ENCODE measurements at regions not wholly inside any gene's neighbourhood (a gene's known extent, or its start where the extent isn't known, plus 50 kb on each side); places are given as distances from the start of the nearest gene placed in this dataset.
A peak's percentile ranks its signal among the peaks of the same experiment; 100 is the strongest.

GRCh38 chr18:54089749-54090459 is 134.6 kb downstream of the MBD2 start:
- intact Hi-C loops (cut with micrococcal nuclease; ENCODE audit: unreplicated experiment): no loop called here
- H3K79me2 ChIP-seq (ENCODE audit: insufficient read depth, low read length): no peaks in the 10 kb centered on the region

GRCh38 chr18:54086863-54087262 is 137.6 kb downstream of the MBD2 start:
- no TSS peak for BruUV-seq (replicated peaks)
- Histone ChIP-seq H3K36me3 (replicated peaks in 1 of 2; ENCODE audit: control insufficient read depth in 1 of 2, insufficient read depth in 2 of 2, low read length in 2 of 2) (no peaks in the 10 kb centered on the region), H3K79me2 (ENCODE audit: insufficient read depth, low read length) (no peaks in the 10 kb centered on the region), H3K9ac (ENCODE audit: insufficient read depth, low read depth, low read length) (no peak overlapping the region), H3K9me3 (ENCODE audit: low read length) (peaks cover 12% of the 10 kb centered on the region; the same call in 1 of the 2 replicates), H3K4me2 (ENCODE audit: low read depth, low read length) (no peak overlapping the region), H3K4me1 (ENCODE audit: insufficient read depth, low read length) (no peaks in the 10 kb centered on the region), H4K20me1 (ENCODE audit: insufficient read depth, low read length) (no peaks in the 10 kb centered on the region), H3K27ac (ENCODE audit: extremely low read length, insufficient read depth, low read length) (no peak overlapping the region), H3K4me3 (replicated peaks in 1 of 3; ENCODE audit: insufficient read depth in 1 of 3, low read depth in 2 of 3, low read length in 3 of 3) (no peak overlapping the region), H3K27me3 (ENCODE audit: control insufficient read depth in 1 of 2, insufficient read depth in 2 of 2, low read length in 2 of 2) (no peaks in the 10 kb centered on the region), H2AFZ (ENCODE audit: low read length) (no peak overlapping the region)
- in situ Hi-C loops (cut with HindIII; ENCODE audit: extremely low pct_ligation_motif_present, low pct_unique_long_range_greater_than_20kb) (no loop called here), intact Hi-C loops (cut with micrococcal nuclease; ENCODE audit: unreplicated experiment) (no loop called here)
- 8% methylated on average over 3 of the region's 3 CpGs for WGBS (ENCODE audit: low lambda C conversion rate)
- CTCF ChIA-PET (ENCODE audit: low intra/inter-chr PET ratio, low total read pairs): no interaction called here
- no peak for ATAC-seq
- no peak for TF ChIP-seq ZSCAN12 (CRISPR knock-in tag; IDR thresholded peaks at IDR 0.05)
- TF ChIP-seq MAFK (conservative IDR thresholded peaks at IDR 0.05 in 1 of 2, IDR thresholded peaks at IDR 0.05 in 1 of 2; ENCODE audit: low read length in 2 of 2): peak in 1 of 2 experiments; percentile 1; a peak in 1 of 4 replicates
- no peak for TF ChIP-seq SRSF9 (IDR thresholded peaks at IDR 0.05; ENCODE audit: borderline replicate concordance, insufficient read depth, low read depth, low read length, poor library complexity, severe bottlenecking)
- TF ChIP-seq HIC2 (CRISPR knock-in tag; IDR thresholded peaks at IDR 0.05; ENCODE audit: low read depth): no peak
- TF ChIP-seq ZKSCAN8 (CRISPR knock-in tag; IDR thresholded peaks at IDR 0.05; ENCODE audit: borderline replicate concordance): no peak
- TF ChIP-seq ZNF329 (CRISPR knock-in tag; IDR thresholded peaks at IDR 0.05; ENCODE audit: low read depth): no peak
- DNase-seq (ENCODE audit: low spot score): no peak
- FAIRE-seq: no peak
- POLR2A ChIA-PET: no interaction called here

More at GRCh38 chr18:54089749-54090459, 134.6 kb downstream of the MBD2 start:
- POLR2A ChIA-PET: no interaction called here
- WGBS (ENCODE audit: low lambda C conversion rate): 5% methylated on average over 1 of the region's 2 CpGs
- no peak for ATAC-seq
- Histone ChIP-seq H3K4me3 (replicated peaks in 1 of 3; ENCODE audit: insufficient read depth in 1 of 3, low read depth in 2 of 3, low read length in 3 of 3) (no peak overlapping the region), H3K27me3 (ENCODE audit: control insufficient read depth in 1 of 2, insufficient read depth in 2 of 2, low read length in 2 of 2) (no peaks in the 10 kb centered on the region), H3K27ac (ENCODE audit: extremely low read length, insufficient read depth, low read length) (no peak overlapping the region), H3K9ac (ENCODE audit: insufficient read depth, low read depth, low read length) (no peak overlapping the region), H4K20me1 (ENCODE audit: insufficient read depth, low read length) (no peaks in the 10 kb centered on the region), H3K36me3 (replicated peaks in 1 of 2; ENCODE audit: control insufficient read depth in 1 of 2, insufficient read depth in 2 of 2, low read length in 2 of 2) (no peaks in the 10 kb centered on the region), H3K9me3 (ENCODE audit: low read length) (no peaks in the 10 kb centered on the region), H3K4me1 (ENCODE audit: insufficient read depth, low read length) (no peaks in the 10 kb centered on the region), H3K4me2 (ENCODE audit: low read depth, low read length) (no peak overlapping the region), H2AFZ (ENCODE audit: low read length) (peak overlapping the region; percentile 27)
- FAIRE-seq: no peak
- CTCF ChIA-PET (ENCODE audit: low intra/inter-chr PET ratio, low total read pairs): no interaction called here
- no peak for TF ChIP-seq MAFK (conservative IDR thresholded peaks at IDR 0.05 in 1 of 2, IDR thresholded peaks at IDR 0.05 in 1 of 2; ENCODE audit: low read length in 2 of 2)
- TF ChIP-seq ZIK1 (CRISPR knock-in tag; IDR thresholded peaks at IDR 0.05; ENCODE audit: borderline replicate concordance, low read depth): no peak
- no peak for TF ChIP-seq SNRNP70 (IDR thresholded peaks at IDR 0.05; ENCODE audit: low read depth, low read length)
- no peak for TF ChIP-seq HES4 (CRISPR knock-in tag; IDR thresholded peaks at IDR 0.05; ENCODE audit: borderline replicate concordance)
- TF ChIP-seq ZNF280B (CRISPR knock-in tag; IDR thresholded peaks at IDR 0.05; ENCODE audit: borderline replicate concordance): no peak
- in situ Hi-C loops (cut with HindIII; ENCODE audit: extremely low pct_ligation_motif_present, low pct_unique_long_range_greater_than_20kb): no loop called here
- no peak for DNase-seq (ENCODE audit: low spot score)
- BruUV-seq (replicated peaks): no TSS peak

Data from HepG2 (cell line).